ENCODE measurements at regions not wholly inside any gene's neighbourhood (a gene's known extent, or its start where the extent isn't known, plus 50 kb on each side); places are given as distances from the start of the nearest gene placed in this dataset.

DNA sequence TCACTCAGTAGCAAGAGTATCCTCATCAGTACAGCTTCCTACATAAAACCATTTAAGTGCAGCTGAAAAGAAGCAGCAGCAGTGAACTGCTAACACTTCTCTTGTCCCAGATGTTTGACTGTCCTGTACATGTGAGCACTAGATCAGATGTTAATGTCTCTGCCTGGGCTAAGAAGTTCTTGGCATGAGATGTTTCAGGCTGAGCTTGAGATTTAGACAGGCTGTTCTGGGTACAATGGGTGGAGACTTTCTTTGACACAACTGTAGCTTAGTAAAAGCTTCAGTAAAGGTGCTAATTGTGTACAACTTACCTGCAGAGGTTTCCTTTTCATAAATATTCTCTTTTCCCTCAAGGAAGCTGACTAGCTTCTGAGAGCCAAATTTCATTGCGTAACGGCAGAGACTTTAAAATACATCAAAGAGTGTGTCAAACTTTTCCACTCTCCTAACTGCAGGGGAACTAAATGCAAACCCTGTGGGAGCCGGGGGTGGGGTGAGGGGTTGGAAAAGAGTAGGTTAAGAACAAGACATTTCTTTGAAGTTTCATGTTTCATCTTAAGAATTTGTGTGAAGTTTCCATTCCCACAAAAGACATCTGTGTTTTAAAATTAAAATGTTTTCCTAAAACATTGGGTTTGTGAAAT is 82.1 kb upstream of the CCDC190 start:
- TF ChIP-seq, protein P1, sequence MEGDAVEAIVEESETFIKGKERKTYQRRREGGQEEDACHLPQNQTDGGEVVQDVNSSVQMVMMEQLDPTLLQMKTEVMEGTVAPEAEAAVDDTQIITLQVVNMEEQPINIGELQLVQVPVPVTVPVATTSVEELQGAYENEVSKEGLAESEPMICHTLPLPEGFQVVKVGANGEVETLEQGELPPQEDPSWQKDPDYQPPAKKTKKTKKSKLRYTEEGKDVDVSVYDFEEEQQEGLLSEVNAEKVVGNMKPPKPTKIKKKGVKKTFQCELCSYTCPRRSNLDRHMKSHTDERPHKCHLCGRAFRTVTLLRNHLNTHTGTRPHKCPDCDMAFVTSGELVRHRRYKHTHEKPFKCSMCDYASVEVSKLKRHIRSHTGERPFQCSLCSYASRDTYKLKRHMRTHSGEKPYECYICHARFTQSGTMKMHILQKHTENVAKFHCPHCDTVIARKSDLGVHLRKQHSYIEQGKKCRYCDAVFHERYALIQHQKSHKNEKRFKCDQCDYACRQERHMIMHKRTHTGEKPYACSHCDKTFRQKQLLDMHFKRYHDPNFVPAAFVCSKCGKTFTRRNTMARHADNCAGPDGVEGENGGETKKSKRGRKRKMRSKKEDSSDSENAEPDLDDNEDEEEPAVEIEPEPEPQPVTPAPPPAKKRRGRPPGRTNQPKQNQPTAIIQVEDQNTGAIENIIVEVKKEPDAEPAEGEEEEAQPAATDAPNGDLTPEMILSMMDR (IDR thresholded peaks at IDR 0.05): no peak
- TF ChIP-seq POLR2A (IDR thresholded peaks at IDR 0.05): no peak
